HG02938 (cell line): ENCODE measurements at regions not wholly inside any gene's neighbourhood (a gene's known extent, or its start where the extent isn't known, plus 50 kb on each side); places are given as distances from the start of the nearest gene placed in this dataset.

Experiments
- ATAC-seq: cut with Tn5 transposase; IDR thresholded peaks from one replicate; pipeline ENCODE4 v1.9.1; 2021; ENCODE audit warnings: mild to moderate bottlenecking, moderate library complexity; ENCODE audit not compliant: unreplicated experiment

- ATAC-seq = no peak
These were observed 186.2 kb downstream of the ERMARD start for GRCh38 chr6:169937389-169938261.

GRCh38 chr6:169936355-169936975 is 185.0 kb downstream of the ERMARD start:
- no peak for ATAC-seq

GRCh38 chr6:169935861-169936260 is 184.4 kb downstream of the ERMARD start:
- ATAC-seq = no peak

- ATAC-seq = no peak
These were observed 183.9 kb downstream of the ERMARD start for GRCh38 chr6:169935348-169935718.

GRCh38 chr6:169934699-169935347 is 183.4 kb downstream of the ERMARD start:
- ATAC-seq = no peak

GRCh38 chr6:169933839-169934698 is 182.6 kb downstream of the ERMARD start:
- ATAC-seq = no peak

- no peak for ATAC-seq
These were observed 181.9 kb downstream of the ERMARD start for GRCh38 chr6:169933251-169933821.

GRCh38 chr6:169932491-169932890 is 181.1 kb downstream of the ERMARD start:
- ATAC-seq = no peak

GRCh38 chr6:169931261-169931660 is 179.8 kb downstream of the ERMARD start:
- ATAC-seq = no peak

- no peak for ATAC-seq
These were observed 179.4 kb downstream of the ERMARD start for GRCh38 chr6:169930799-169931198.

- no peak for ATAC-seq
These were observed 176.3 kb downstream of the ERMARD start for GRCh38 chr6:169927711-169928110.

- no peak for ATAC-seq
These were observed 175.4 kb downstream of the ERMARD start for GRCh38 chr6:169926617-169927417.

GRCh38 chr6:169923468-169924464 is 172.3 kb downstream of the ERMARD start:
- ATAC-seq = no peak

- no peak for ATAC-seq
These were observed 170.7 kb downstream of the ERMARD start for GRCh38 chr6:169921853-169922824.

- no peak for ATAC-seq
These were observed 169.8 kb downstream of the ERMARD start for GRCh38 chr6:169921217-169921616.

GRCh38 chr6:169920359-169921020 is 169.1 kb downstream of the ERMARD start:
- ATAC-seq = no peak
